Suprapubic skin (tissue), 4 donors: ENCODE measurements at regions not wholly inside any gene's neighbourhood (a gene's known extent, or its start where the extent isn't known, plus 50 kb on each side); places are given as distances from the start of the nearest gene placed in this dataset.

Experiments used
- CTCF ChIP-seq, 2 donors: fragments of 200-600 bp in 1 of 2; fragments of 450-650 bp in 1 of 2; sonication (generic) in 1 of 2; IDR thresholded peaks; one replicate each; pipeline ENCODE4 v1.5.1; 2016 to 2019; ENCODE audit warnings: antibody characterized with exemption in 2 of 2, mild to moderate bottlenecking in 1 of 2, moderate library complexity in 1 of 2
- EP300 ChIP-seq: sonication (generic); formaldehyde crosslinking; IDR thresholded peaks from one replicate; pipeline ENCODE4 v1.6.1; 2017; ENCODE audit warnings: antibody characterized with exemption
- POLR2A ChIP-seq, 2 donors: fragments of 450-650 bp; IDR thresholded peaks; one replicate each; pipeline ENCODE4 v1.6.1; 2017; ENCODE audit warnings: antibody characterized with exemption in 2 of 2, mild to moderate bottlenecking in 2 of 2, moderate library complexity in 2 of 2
- POLR2AphosphoS5 ChIP-seq, 3 donors: sonication (generic); formaldehyde crosslinking; IDR thresholded peaks; one replicate each; pipeline ENCODE4 v1.6.1; 2017; ENCODE audit warnings: antibody characterized with exemption in 3 of 3

GRCh38 chr9:75695921-75696320 is 194.6 kb upstream of the PCSK5 start:
- TF ChIP-seq CTCF (IDR thresholded peaks at IDR 0.05) (no peak), POLR2AphosphoS5 (IDR thresholded peaks at IDR 0.05) (no peak), EP300 (no peak), POLR2A (IDR thresholded peaks at IDR 0.05) (no peak)
